Panc1 (cell line): ENCODE measurements at regions not wholly inside any gene's neighbourhood (a gene's known extent, or its start where the extent isn't known, plus 50 kb on each side); places are given as distances from the start of the nearest gene placed in this dataset.

Experiments
- ATAC-seq: fragments of 200-7000 bp; cut with Tn5 transposase; 2 replicates; pipeline ENCODE4 v1.9.1; 2020; ENCODE audit warnings: mild to moderate bottlenecking, moderate library complexity
- BruUV-seq: library from RNA; stranded (reverse); fragments of 400-500 nt; replicated peaks from 2 replicates; lab custom pipeline; 2021; lab: Mats Ljungman, UMichigan
- CTCF ChIA-PET: fragments of 300-600 bp; sonication (Branson Sonifier 250); formaldehyde crosslinking; loops from one replicate; lab custom pipeline; 2022; ENCODE audit warnings: antibody characterized with exemption; lab: Charles Lee
- POLR2A ChIA-PET: fragments of 300-600 bp; sonication (Branson Sonifier 250); formaldehyde crosslinking; loops from one replicate; lab custom pipeline; 2022; ENCODE audit warnings: antibody characterized with exemption; lab: Charles Lee
- DNase-seq: peaks from one replicate; pipeline ENCODE4 v3.0.0-alpha.2; 2010; ENCODE audit warnings: low read depth, low spot score
- H3K27ac ChIP-seq: 2 replicates; pipeline ENCODE4 v1.5.1; 2011; ENCODE audit warnings: mild to moderate bottlenecking, low read length, inconsistent platforms
- H3K27me3 ChIP-seq: fragments of 200-500 bp; sonication (Bioruptor generic); 2 replicates; pipeline ENCODE4 v1.6.0; 2014; ENCODE audit warnings: low read length, inconsistent platforms; ENCODE audit not compliant: control insufficient read depth, insufficient read depth
- H3K36me3 ChIP-seq: fragments of 200-500 bp; sonication (Bioruptor generic); 2 replicates; pipeline ENCODE4 v1.5.1; 2014; ENCODE audit warnings: inconsistent platforms, mild to moderate bottlenecking, low read length, moderate library complexity; ENCODE audit not compliant: control insufficient read depth, insufficient read depth
- H3K4me1 ChIP-seq: 2 replicates; pipeline ENCODE4 v1.5.1; 2011; ENCODE audit warnings: inconsistent platforms, mild to moderate bottlenecking, low read length, moderate library complexity; ENCODE audit not compliant: control insufficient read depth, insufficient read depth
- H3K4me3 ChIP-seq, 2 experiments: 2 replicates each; pipeline ENCODE4 v1.5.1; 2011 to 2012; ENCODE audit warnings: low read depth in 2 of 2, low read length in 2 of 2, mild to moderate bottlenecking in 2 of 2, inconsistent platforms in 1 of 2, moderate library complexity in 1 of 2
- H3K9me3 ChIP-seq: fragments of 200-500 bp; sonication (Bioruptor generic); 2 replicates; pipeline ENCODE4 v1.5.1; 2014; ENCODE audit warnings: low read depth, mild to moderate bottlenecking, inconsistent platforms, low read length, moderate library complexity; ENCODE audit not compliant: control insufficient read depth, insufficient read depth
- POLR2AphosphoS5 ChIP-seq: IDR thresholded peaks from 2 replicates; pipeline ENCODE4 v1.6.1; 2012; ENCODE audit warnings: mild to moderate bottlenecking, low read depth, low read length, moderate library complexity
- SIN3A ChIP-seq: IDR thresholded peaks from 2 replicates; pipeline ENCODE4 v1.6.1; 2012; ENCODE audit warnings: low read depth, mild to moderate bottlenecking, low read length, moderate library complexity, borderline replicate concordance; ENCODE audit not compliant: insufficient read depth
- TCF7L2 ChIP-seq: IDR thresholded peaks from 2 replicates; pipeline ENCODE4 v1.6.1; 2011; ENCODE audit warnings: mild to moderate bottlenecking, low read depth, low read length, inconsistent platforms
- in situ Hi-C: cut with HindIII; loops from 2 replicates; pipeline ENCODE4 v1.10.0; 2016; ENCODE audit warnings: low sequenced_read_pairs, low pct_unique_long_range_greater_than_20kb
- intact Hi-C: fragments of 100-400 bp; cut with micrococcal nuclease; formaldehyde crosslinking; loops from one replicate; pipeline ENCODE4 v1.10.0; 2022; ENCODE audit not compliant: unreplicated experiment
- TF ChIP-seq, protein P1 (sequence below): fragments of 450-650 bp; IDR thresholded peaks from 2 replicates; pipeline ENCODE4 v1.5.1; 2017; ENCODE audit warnings: mild to moderate bottlenecking
- TF ChIP-seq, protein P2 (sequence below), 2 experiments: IDR thresholded peaks; 2 replicates each; pipeline ENCODE4 v1.6.1; 2011 to 2012; ENCODE audit warnings: low read depth in 2 of 2, control low read depth in 1 of 2, low read length in 1 of 2, mild to moderate bottlenecking in 1 of 2, moderate library complexity in 1 of 2; ENCODE audit not compliant: insufficient read depth in 1 of 2

DNA sequence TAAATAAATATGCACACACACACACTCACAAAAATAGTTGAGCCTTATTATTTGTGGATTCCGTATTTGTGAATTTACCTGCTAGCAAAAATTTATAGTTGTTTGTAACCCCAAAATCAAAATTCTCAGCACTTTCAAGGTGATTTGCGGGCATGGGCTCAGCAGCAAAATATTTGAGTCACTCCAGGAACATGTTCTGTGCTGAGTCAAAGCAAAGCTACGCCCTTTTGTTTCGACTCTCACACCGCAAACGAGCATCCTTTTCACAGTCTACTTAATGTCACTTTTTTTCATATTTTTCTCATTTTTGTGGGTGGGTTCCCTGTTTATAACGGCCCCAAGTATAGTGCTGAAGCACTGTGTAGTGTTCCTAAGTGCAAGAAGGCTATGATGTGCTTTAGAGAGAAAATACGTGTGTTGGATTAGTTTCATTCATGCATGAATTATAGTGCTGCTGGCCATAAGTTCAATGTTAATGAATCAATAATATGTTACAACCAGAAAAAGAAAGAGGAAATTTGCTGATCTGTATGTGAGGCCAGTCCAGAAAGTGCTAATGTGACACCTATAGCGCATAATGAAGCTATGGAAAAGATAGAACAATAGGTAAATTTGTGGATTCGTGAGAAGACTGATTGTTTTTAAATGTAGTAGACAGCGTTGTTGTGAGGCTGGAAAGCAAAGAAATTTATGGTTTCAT is 723.2 kb upstream of the AGA start:
- Histone ChIP-seq H3K27me3 (no peaks in the 10 kb centered on the region), H3K9me3 (no peaks in the 10 kb centered on the region), H3K36me3 (no peaks in the 10 kb centered on the region), H3K4me1 (no peaks in the 10 kb centered on the region), H3K27ac (no peak overlapping the region), H3K4me3 (no peak overlapping the region; a peak in 1 of 4 replicates)
- ChIA-PET CTCF (no interaction called here), POLR2A (no interaction called here)
- BruUV-seq: no TSS peak
- intact Hi-C loops (no loop called here), in situ Hi-C loops (no loop called here)
- DNase-seq (no peak), ATAC-seq (no peak)
- TF ChIP-seq, protein P1, sequence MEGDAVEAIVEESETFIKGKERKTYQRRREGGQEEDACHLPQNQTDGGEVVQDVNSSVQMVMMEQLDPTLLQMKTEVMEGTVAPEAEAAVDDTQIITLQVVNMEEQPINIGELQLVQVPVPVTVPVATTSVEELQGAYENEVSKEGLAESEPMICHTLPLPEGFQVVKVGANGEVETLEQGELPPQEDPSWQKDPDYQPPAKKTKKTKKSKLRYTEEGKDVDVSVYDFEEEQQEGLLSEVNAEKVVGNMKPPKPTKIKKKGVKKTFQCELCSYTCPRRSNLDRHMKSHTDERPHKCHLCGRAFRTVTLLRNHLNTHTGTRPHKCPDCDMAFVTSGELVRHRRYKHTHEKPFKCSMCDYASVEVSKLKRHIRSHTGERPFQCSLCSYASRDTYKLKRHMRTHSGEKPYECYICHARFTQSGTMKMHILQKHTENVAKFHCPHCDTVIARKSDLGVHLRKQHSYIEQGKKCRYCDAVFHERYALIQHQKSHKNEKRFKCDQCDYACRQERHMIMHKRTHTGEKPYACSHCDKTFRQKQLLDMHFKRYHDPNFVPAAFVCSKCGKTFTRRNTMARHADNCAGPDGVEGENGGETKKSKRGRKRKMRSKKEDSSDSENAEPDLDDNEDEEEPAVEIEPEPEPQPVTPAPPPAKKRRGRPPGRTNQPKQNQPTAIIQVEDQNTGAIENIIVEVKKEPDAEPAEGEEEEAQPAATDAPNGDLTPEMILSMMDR: no peak
- TF ChIP-seq POLR2AphosphoS5: no peak
- TF ChIP-seq, protein P2, sequence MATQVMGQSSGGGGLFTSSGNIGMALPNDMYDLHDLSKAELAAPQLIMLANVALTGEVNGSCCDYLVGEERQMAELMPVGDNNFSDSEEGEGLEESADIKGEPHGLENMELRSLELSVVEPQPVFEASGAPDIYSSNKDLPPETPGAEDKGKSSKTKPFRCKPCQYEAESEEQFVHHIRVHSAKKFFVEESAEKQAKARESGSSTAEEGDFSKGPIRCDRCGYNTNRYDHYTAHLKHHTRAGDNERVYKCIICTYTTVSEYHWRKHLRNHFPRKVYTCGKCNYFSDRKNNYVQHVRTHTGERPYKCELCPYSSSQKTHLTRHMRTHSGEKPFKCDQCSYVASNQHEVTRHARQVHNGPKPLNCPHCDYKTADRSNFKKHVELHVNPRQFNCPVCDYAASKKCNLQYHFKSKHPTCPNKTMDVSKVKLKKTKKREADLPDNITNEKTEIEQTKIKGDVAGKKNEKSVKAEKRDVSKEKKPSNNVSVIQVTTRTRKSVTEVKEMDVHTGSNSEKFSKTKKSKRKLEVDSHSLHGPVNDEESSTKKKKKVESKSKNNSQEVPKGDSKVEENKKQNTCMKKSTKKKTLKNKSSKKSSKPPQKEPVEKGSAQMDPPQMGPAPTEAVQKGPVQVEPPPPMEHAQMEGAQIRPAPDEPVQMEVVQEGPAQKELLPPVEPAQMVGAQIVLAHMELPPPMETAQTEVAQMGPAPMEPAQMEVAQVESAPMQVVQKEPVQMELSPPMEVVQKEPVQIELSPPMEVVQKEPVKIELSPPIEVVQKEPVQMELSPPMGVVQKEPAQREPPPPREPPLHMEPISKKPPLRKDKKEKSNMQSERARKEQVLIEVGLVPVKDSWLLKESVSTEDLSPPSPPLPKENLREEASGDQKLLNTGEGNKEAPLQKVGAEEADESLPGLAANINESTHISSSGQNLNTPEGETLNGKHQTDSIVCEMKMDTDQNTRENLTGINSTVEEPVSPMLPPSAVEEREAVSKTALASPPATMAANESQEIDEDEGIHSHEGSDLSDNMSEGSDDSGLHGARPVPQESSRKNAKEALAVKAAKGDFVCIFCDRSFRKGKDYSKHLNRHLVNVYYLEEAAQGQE (IDR thresholded peaks at IDR 0.05; ENCODE audit: insufficient read depth in 1 of 2, low read depth in 2 of 2, low read length in 1 of 2): no peak

DNA sequence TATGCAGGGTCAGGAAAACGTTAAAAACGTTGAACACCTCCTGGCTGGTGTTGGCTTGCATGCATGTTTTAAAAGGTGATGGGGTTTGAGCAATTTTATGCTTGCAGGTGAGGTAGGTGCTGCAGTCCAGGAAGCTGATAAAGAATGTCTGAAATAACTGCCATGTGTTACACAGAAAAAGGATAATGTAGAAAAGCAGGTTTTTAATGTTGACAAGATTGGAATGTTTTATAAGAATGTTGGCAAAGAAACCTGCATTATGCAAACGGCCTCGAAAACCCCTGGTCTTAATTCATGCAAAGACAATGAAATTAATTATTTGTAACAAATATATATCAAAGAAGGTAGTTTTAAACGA is 723.7 kb upstream of the AGA start:
- no TSS peak for BruUV-seq
- Histone ChIP-seq H3K4me1 (no peaks in the 10 kb centered on the region), H3K4me3 (no peak overlapping the region; a peak in 1 of 4 replicates), H3K27me3 (no peaks in the 10 kb centered on the region), H3K27ac (no peak overlapping the region), H3K36me3 (no peaks in the 10 kb centered on the region), H3K9me3 (no peaks in the 10 kb centered on the region)
- ATAC-seq (no peak), DNase-seq (no peak)
- TF ChIP-seq SIN3A: no peak
- TF ChIP-seq POLR2AphosphoS5: no peak
- TF ChIP-seq, protein P1: no peak
- TF ChIP-seq TCF7L2: no peak
- TF ChIP-seq, protein P2 (IDR thresholded peaks at IDR 0.05; ENCODE audit: insufficient read depth in 1 of 2, low read depth in 2 of 2, low read length in 1 of 2): no peak
- intact Hi-C loops: no loop called here
- CTCF ChIA-PET: no interaction called here
- in situ Hi-C loops: no loop called here
- POLR2A ChIA-PET: no interaction called here
